DND-41 (cell line): ENCODE measurements at regions not wholly inside any gene's neighbourhood (a gene's known extent, or its start where the extent isn't known, plus 50 kb on each side); places are given as distances from the start of the nearest gene placed in this dataset.

Experiments used
- ATAC-seq: fragments of 200-7000 bp; cut with Tn5 transposase; 3 replicates; pipeline ENCODE4 v1.9.1; 2021; ENCODE audit warnings: low read depth; ENCODE audit not compliant: insufficient read depth
- DNase-seq: peaks from one replicate; pipeline ENCODE4 v3.0.0-alpha.2; 2020
- H2AFZ ChIP-seq: 2 replicates; pipeline ENCODE4 v1.6.0; 2012; ENCODE audit warnings: low read depth, low read length
- H3K27ac ChIP-seq: 2 replicates; pipeline ENCODE4 v1.5.1; 2012; ENCODE audit warnings: low read length, inconsistent platforms
- H3K27me3 ChIP-seq: fragments of 200-600 bp; sonication (generic); 2 replicates; pipeline ENCODE4 v1.6.0; 2012; ENCODE audit warnings: low read length, mild to moderate bottlenecking, inconsistent platforms; ENCODE audit not compliant: insufficient read depth, poor library complexity
- H3K36me3 ChIP-seq: 2 replicates; pipeline ENCODE4 v1.5.1; 2012; ENCODE audit warnings: low read length, inconsistent platforms; ENCODE audit not compliant: insufficient read depth
- H3K4me1 ChIP-seq: 2 replicates; pipeline ENCODE4 v1.5.1; 2012; ENCODE audit warnings: mild to moderate bottlenecking, low read length; ENCODE audit not compliant: insufficient read depth
- H3K4me2 ChIP-seq: 2 replicates; pipeline ENCODE4 v1.6.0; 2012; ENCODE audit warnings: mild to moderate bottlenecking, moderate library complexity, low read length, inconsistent platforms; ENCODE audit not compliant: insufficient read depth
- H3K4me3 ChIP-seq, 2 experiments: fragments of 200-600 bp in 1 of 2; shearing (Covaris generic) in 1 of 2; 2 replicates each; pipeline ENCODE4 v1.5.1; 2012 to 2016; ENCODE audit warnings: inconsistent platforms in 2 of 2, low read length in 2 of 2, mild to moderate bottlenecking in 2 of 2, low read depth in 1 of 2, moderate library complexity in 1 of 2
- H3K79me2 ChIP-seq: 2 replicates; pipeline ENCODE4 v1.6.0; 2012; ENCODE audit warnings: low read length, inconsistent platforms; ENCODE audit not compliant: insufficient read depth
- H3K9ac ChIP-seq: 2 replicates; pipeline ENCODE4 v1.6.0; 2012; ENCODE audit warnings: low read depth, mild to moderate bottlenecking, inconsistent platforms, low read length, moderate library complexity
- H3K9me3 ChIP-seq: 2 replicates; pipeline ENCODE4 v1.5.1; 2012; ENCODE audit warnings: low read length, moderate library complexity, mild to moderate bottlenecking, inconsistent platforms; ENCODE audit not compliant: insufficient read depth, severe bottlenecking
- H4K20me1 ChIP-seq: 2 replicates; pipeline ENCODE4 v1.6.0; 2012; ENCODE audit warnings: low read length; ENCODE audit not compliant: insufficient read depth
- EZH2 ChIP-seq: IDR thresholded peaks from 3 replicates; pipeline ENCODE4 v1.6.1; 2012; ENCODE audit warnings: borderline replicate concordance, low read depth, mild to moderate bottlenecking, moderate library complexity, low read length, inconsistent platforms; ENCODE audit not compliant: severe bottlenecking
- TF ChIP-seq, protein P1 (sequence below): IDR thresholded peaks from 2 replicates; pipeline ENCODE4 v1.5.1; 2012; ENCODE audit warnings: borderline replicate concordance, low read length, moderate library complexity, mild to moderate bottlenecking; ENCODE audit not compliant: poor library complexity, severe bottlenecking; ENCODE audit errors: extremely low read depth

GRCh38 chr1:239558991-239559390, 172.6 kb downstream of the CHRM3 start:
- no peaks in the 10 kb centered on the region for H4K20me1 ChIP-seq
- TF ChIP-seq, protein P1, sequence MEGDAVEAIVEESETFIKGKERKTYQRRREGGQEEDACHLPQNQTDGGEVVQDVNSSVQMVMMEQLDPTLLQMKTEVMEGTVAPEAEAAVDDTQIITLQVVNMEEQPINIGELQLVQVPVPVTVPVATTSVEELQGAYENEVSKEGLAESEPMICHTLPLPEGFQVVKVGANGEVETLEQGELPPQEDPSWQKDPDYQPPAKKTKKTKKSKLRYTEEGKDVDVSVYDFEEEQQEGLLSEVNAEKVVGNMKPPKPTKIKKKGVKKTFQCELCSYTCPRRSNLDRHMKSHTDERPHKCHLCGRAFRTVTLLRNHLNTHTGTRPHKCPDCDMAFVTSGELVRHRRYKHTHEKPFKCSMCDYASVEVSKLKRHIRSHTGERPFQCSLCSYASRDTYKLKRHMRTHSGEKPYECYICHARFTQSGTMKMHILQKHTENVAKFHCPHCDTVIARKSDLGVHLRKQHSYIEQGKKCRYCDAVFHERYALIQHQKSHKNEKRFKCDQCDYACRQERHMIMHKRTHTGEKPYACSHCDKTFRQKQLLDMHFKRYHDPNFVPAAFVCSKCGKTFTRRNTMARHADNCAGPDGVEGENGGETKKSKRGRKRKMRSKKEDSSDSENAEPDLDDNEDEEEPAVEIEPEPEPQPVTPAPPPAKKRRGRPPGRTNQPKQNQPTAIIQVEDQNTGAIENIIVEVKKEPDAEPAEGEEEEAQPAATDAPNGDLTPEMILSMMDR, result no peak
- TF ChIP-seq EZH2, result no peak
- no peak overlapping the region for H3K4me2 ChIP-seq
- H3K27ac ChIP-seq, result no peak overlapping the region
- no peak for DNase-seq
- no peak overlapping the region for H3K4me3 ChIP-seq
- no peaks in the 10 kb centered on the region for H3K4me1 ChIP-seq
- H3K27me3 ChIP-seq, result no peaks in the 10 kb centered on the region
- H2AFZ ChIP-seq, result 0 out of 2 replicates have a peak overlapping the region, but pooled peaks have one; percentile 26
- H3K9me3 ChIP-seq, result no peaks in the 10 kb centered on the region
- H3K36me3 ChIP-seq, result no peaks in the 10 kb centered on the region
- peak; percentile 47; the same call in 2 of the 3 replicates for ATAC-seq
- no peak overlapping the region for H3K9ac ChIP-seq
- H3K79me2 ChIP-seq, result no peaks in the 10 kb centered on the region

- no peaks in the 10 kb centered on the region for H3K4me1 ChIP-seq
- TF ChIP-seq, protein P1, result no peak
- TF ChIP-seq EZH2, result no peak
- H3K79me2 ChIP-seq, result no peaks in the 10 kb centered on the region
- H3K27me3 ChIP-seq, result no peaks in the 10 kb centered on the region
- no peak overlapping the region for H3K4me2 ChIP-seq
- no peak overlapping the region for H3K4me3 ChIP-seq
- no peak overlapping the region for H3K27ac ChIP-seq
- no peaks in the 10 kb centered on the region for H4K20me1 ChIP-seq
- H3K36me3 ChIP-seq, result no peaks in the 10 kb centered on the region
- H3K9ac ChIP-seq, result no peak overlapping the region
- no peak overlapping the region for H2AFZ ChIP-seq
- no peaks in the 10 kb centered on the region for H3K9me3 ChIP-seq
- ATAC-seq (no peak), DNase-seq (no peak)
Observed at GRCh38 chr1:239560921-239561320, 174.6 kb downstream of the CHRM3 start.

DNA sequence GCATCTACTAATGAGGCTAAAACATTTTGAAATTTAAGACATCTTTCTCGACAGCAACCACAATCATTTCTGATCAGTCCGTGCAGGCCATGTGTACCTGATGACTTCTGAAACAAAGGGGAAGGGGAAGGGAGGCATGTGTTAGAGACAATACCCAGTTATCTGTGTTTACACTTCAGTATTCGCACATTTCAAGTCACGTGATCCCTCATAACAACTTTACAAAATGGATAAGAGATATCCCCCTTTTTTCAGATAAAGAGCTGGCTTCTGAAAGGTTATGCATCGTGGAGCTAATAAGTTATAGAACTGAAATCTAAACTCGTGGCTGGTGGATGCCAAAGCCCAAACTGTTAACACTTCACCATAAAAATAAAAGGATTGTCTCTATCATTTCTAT, 175.7 kb downstream of the CHRM3 start:
- no peaks in the 10 kb centered on the region for H4K20me1 ChIP-seq
- ATAC-seq, result no peak
- no peak for DNase-seq
- H3K27me3 ChIP-seq, result no peaks in the 10 kb centered on the region
- no peak overlapping the region for H3K9ac ChIP-seq
- no peak overlapping the region for H3K4me3 ChIP-seq
- no peaks in the 10 kb centered on the region for H3K36me3 ChIP-seq
- TF ChIP-seq, protein P1, result no peak
- no peak for TF ChIP-seq EZH2
- H3K79me2 ChIP-seq, result no peaks in the 10 kb centered on the region
- H3K4me1 ChIP-seq, result no peaks in the 10 kb centered on the region
- no peak overlapping the region for H3K27ac ChIP-seq
- H2AFZ ChIP-seq, result no peak overlapping the region
- H3K9me3 ChIP-seq, result no peaks in the 10 kb centered on the region
- H3K4me2 ChIP-seq, result no peak overlapping the region

GRCh38 chr1:239563681-239564080, 177.3 kb downstream of the CHRM3 start:
- Histone ChIP-seq H3K27ac (no peak overlapping the region), H4K20me1 (no peaks in the 10 kb centered on the region), H3K4me2 (no peak overlapping the region), H3K9me3 (no peaks in the 10 kb centered on the region), H3K4me3 (no peak overlapping the region), H3K27me3 (no peaks in the 10 kb centered on the region), H3K79me2 (no peaks in the 10 kb centered on the region), H3K4me1 (no peaks in the 10 kb centered on the region), H3K9ac (no peak overlapping the region), H3K36me3 (no peaks in the 10 kb centered on the region), H2AFZ (no peak overlapping the region)
- TF ChIP-seq, protein P1, result no peak
- TF ChIP-seq EZH2, result no peak
- ATAC-seq, result no peak
- DNase-seq, result no peak
